Stimulated activated naive B cell treated with anti-CD40 and anti-IgM and Interleukin-4, amounts not matched to agents 10 μg/mL and 1 μg/mL and 100 μg/mL, for 72 hours (primary cell): ENCODE measurements at regions not wholly inside any gene's neighbourhood (a gene's known extent, or its start where the extent isn't known, plus 50 kb on each side); places are given as distances from the start of the nearest gene placed in this dataset.
"Not testable (repeated sequence)": the region's sequence is repeated elsewhere in the genome, so short reads cannot be mapped to it uniquely, and the experiment has no call there.

Experiments used
- ATAC-seq, 2 donors: fragments of 150-1000 bp; cut with Tn5 transposase; replicated peaks; 2 replicates each; pipeline ENCODE4 v1.10.0; 2021; ENCODE audit warnings: moderate library complexity in 1 of 2
- DNase-seq: peaks from one replicate; pipeline ENCODE4 v3.0.0; 2021
- H3K27ac Mint-ChIP-seq: one replicate; pipeline ENCODE4 v1.8.0; 2022; ENCODE audit warnings: mild to moderate bottlenecking, mixed read lengths
- H3K27me3 Mint-ChIP-seq, 2 donors: one replicate each; pipeline ENCODE4 v1.8.0; 2022; ENCODE audit warnings: mixed read lengths in 2 of 2
- H3K36me3 Mint-ChIP-seq, 2 donors: one replicate each; pipeline ENCODE4 v1.8.0; 2022; ENCODE audit warnings: mixed read lengths in 2 of 2, mild to moderate bottlenecking in 1 of 2
- H3K4me1 Mint-ChIP-seq, 2 donors: one replicate each; pipeline ENCODE4 v1.8.0; 2022; ENCODE audit warnings: mixed read lengths in 2 of 2, mild to moderate bottlenecking in 1 of 2
- H3K4me3 Mint-ChIP-seq, 2 donors: one replicate each; pipeline ENCODE4 v1.8.0; 2022; ENCODE audit warnings: mild to moderate bottlenecking in 2 of 2, mixed read lengths in 2 of 2, moderate library complexity in 1 of 2
- H3K9me3 Mint-ChIP-seq, 2 donors: one replicate each; pipeline ENCODE4 v1.8.0; 2022; ENCODE audit warnings: mixed read lengths in 2 of 2, mild to moderate bottlenecking in 1 of 2

DNA sequence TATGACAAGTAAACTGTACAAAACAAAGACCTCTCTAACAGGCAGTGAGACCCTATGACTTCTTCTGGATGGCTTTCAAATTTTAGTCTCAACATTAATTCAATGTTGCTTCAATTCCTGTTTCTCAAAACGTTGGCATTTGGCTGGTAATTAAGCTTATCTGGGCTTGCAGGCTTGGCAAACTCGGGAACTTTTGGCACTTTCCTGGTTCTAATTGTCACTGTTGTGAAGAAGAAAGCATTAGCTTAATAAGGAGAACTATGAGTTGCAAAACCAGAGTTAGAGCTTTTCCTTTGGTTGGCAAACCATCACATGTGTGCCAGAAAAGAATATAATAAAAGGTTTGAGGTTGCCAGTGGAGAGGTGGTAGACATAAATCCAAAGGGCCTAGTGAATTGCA, 698.3 kb downstream of the LRRIQ3 start:
- H3K4me3 Mint-ChIP-seq: no peak overlapping the region
- no peaks in the 10 kb centered on the region for H3K27me3 Mint-ChIP-seq

DNA sequence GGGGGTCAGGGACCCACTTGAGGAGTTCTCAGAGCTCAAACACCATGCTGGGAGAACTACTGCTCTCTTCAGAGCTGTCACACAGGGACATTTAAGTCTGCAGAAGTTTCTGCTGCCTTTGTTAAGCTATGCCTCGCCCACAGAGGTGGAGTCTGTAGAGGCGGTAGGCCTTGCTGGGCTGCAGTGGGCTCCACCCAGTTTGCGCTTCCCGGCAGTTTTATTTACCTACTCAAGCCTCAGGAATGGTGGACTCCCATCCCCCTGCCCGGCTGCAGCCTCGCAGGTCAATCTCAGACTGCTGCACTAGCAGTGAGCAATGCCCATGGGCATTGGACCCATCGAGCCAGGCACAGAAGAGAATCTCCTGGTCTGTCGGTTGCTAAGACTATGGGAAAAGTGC, 706.4 kb downstream of the LRRIQ3 start:
- no peak for ATAC-seq
- Mint-ChIP-seq H3K27ac (no peak overlapping the region), H3K4me1 (no peaks in the 10 kb centered on the region), H3K9me3 (peaks cover 0 to 7% of the 10 kb centered on the region in 2 donors), H3K4me3 (no peak overlapping the region), H3K36me3 (no peaks in the 10 kb centered on the region), H3K27me3 (no peaks in the 10 kb centered on the region)
- no peak for DNase-seq

More for the DNA sequence above, 698.3 kb downstream of the LRRIQ3 start:
- Mint-ChIP-seq H3K36me3 (no peaks in the 10 kb centered on the region), H3K4me1 (no peaks in the 10 kb centered on the region), H3K27ac (no peak overlapping the region), H3K9me3 (no peaks in the 10 kb centered on the region)
- ATAC-seq: no peak
- no peak for DNase-seq

- Mint-ChIP-seq H3K27me3 (no peaks in the 10 kb centered on the region), H3K4me1 (no peaks in the 10 kb centered on the region), H3K36me3 (no peaks in the 10 kb centered on the region), H3K9me3 (no peaks in the 10 kb centered on the region), H3K4me3 (no peak overlapping the region), H3K27ac (no peak overlapping the region)
- ATAC-seq: no peak
- no peak for DNase-seq
Observed at GRCh38 chr1:73475316-73475870, 722.6 kb downstream of the LRRIQ3 start.

- DNase-seq (no peak), ATAC-seq (no peak)
- Mint-ChIP-seq H3K9me3 (no peaks in the 10 kb centered on the region), H3K4me1 (no peaks in the 10 kb centered on the region), H3K27me3 (no peaks in the 10 kb centered on the region), H3K36me3 (no peaks in the 10 kb centered on the region), H3K27ac (no peak overlapping the region), H3K4me3 (no peak overlapping the region)
Observed at GRCh38 chr1:73472810-73473209, 725.2 kb downstream of the LRRIQ3 start.

GRCh38 chr1:73467731-73468130, 730.2 kb downstream of the LRRIQ3 start:
- Mint-ChIP-seq H3K4me3 (no peak overlapping the region), H3K36me3 (no peaks in the 10 kb centered on the region), H3K4me1 (no peaks in the 10 kb centered on the region), H3K9me3 (no peaks in the 10 kb centered on the region), H3K27me3 (no peaks in the 10 kb centered on the region), H3K27ac (no peak overlapping the region)
- ATAC-seq (no peak), DNase-seq (no peak)

- no peaks in the 10 kb centered on the region for H3K4me1 Mint-ChIP-seq
- DNase-seq (no peak), ATAC-seq (no peak)
- H3K9me3 Mint-ChIP-seq: no peaks in the 10 kb centered on the region
- H3K27me3 Mint-ChIP-seq: no peaks in the 10 kb centered on the region
- no peaks in the 10 kb centered on the region for H3K36me3 Mint-ChIP-seq
- no peak overlapping the region for H3K27ac Mint-ChIP-seq
- H3K4me3 Mint-ChIP-seq: no peak overlapping the region
Observed at GRCh38 chr1:73463873-73464272, 734.1 kb downstream of the LRRIQ3 start.

- no peaks in the 10 kb centered on the region for H3K9me3 Mint-ChIP-seq
- no peak overlapping the region for H3K4me3 Mint-ChIP-seq
- H3K36me3 Mint-ChIP-seq: no peaks in the 10 kb centered on the region
- H3K4me1 Mint-ChIP-seq: no peaks in the 10 kb centered on the region
- H3K27me3 Mint-ChIP-seq: no peaks in the 10 kb centered on the region
- no peak for DNase-seq
- no peak for ATAC-seq
- no peak overlapping the region for H3K27ac Mint-ChIP-seq
Observed at GRCh38 chr1:73452522-73452921, 745.5 kb downstream of the LRRIQ3 start.

- H3K4me1 Mint-ChIP-seq, H3K36me3 Mint-ChIP-seq, H3K4me3 Mint-ChIP-seq, H3K9me3 Mint-ChIP-seq, H3K27ac Mint-ChIP-seq, DNase-seq, ATAC-seq, H3K27me3 Mint-ChIP-seq: not testable (repeated sequence)
Observed at GRCh38 chr1:73450668-73451067, 747.3 kb downstream of the LRRIQ3 start.

- no peak for ATAC-seq
- Mint-ChIP-seq H3K9me3 (peaks cover 3 to 5% of the 10 kb centered on the region in 2 donors), H3K27me3 (no peaks in the 10 kb centered on the region), H3K4me3 (no peak overlapping the region), H3K36me3 (no peaks in the 10 kb centered on the region), H3K4me1 (no peaks in the 10 kb centered on the region), H3K27ac (no peak overlapping the region)
- no peak for DNase-seq
Observed at GRCh38 chr1:73411479-73411878, 786.5 kb downstream of the LRRIQ3 start.

- Mint-ChIP-seq H3K27me3 (no peaks in the 10 kb centered on the region), H3K36me3 (no peaks in the 10 kb centered on the region), H3K4me1 (no peaks in the 10 kb centered on the region), H3K9me3 (no peaks in the 10 kb centered on the region), H3K27ac (no peak overlapping the region), H3K4me3 (no peak overlapping the region)
- DNase-seq (no peak), ATAC-seq (peak in 1 of 2 donors; percentile 23)
Observed at GRCh38 chr1:73401666-73402065, 796.3 kb downstream of the LRRIQ3 start.

- H3K36me3 Mint-ChIP-seq: no peaks in the 10 kb centered on the region
- no peak overlapping the region for H3K4me3 Mint-ChIP-seq
- H3K27ac Mint-ChIP-seq: no peak overlapping the region
- no peaks in the 10 kb centered on the region for H3K4me1 Mint-ChIP-seq
- ATAC-seq: no peak
- no peak for DNase-seq
- H3K27me3 Mint-ChIP-seq: no peaks in the 10 kb centered on the region
- peaks cover 0 to 3% of the 10 kb centered on the region in 2 donors for H3K9me3 Mint-ChIP-seq
Observed at GRCh38 chr1:73382966-73383365, 815.0 kb downstream of the LRRIQ3 start.

GRCh38 chr1:73366734-73367413, 831.1 kb downstream of the LRRIQ3 start:
- H3K4me3 Mint-ChIP-seq: no peak overlapping the region
- no peaks in the 10 kb centered on the region for H3K27me3 Mint-ChIP-seq
- H3K9me3 Mint-ChIP-seq: peaks cover 0 to 4% of the 10 kb centered on the region in 2 donors
- no peak overlapping the region for H3K27ac Mint-ChIP-seq
- DNase-seq (no peak), ATAC-seq (no peak)
- H3K36me3 Mint-ChIP-seq: no peaks in the 10 kb centered on the region
- no peaks in the 10 kb centered on the region for H3K4me1 Mint-ChIP-seq

DNA sequence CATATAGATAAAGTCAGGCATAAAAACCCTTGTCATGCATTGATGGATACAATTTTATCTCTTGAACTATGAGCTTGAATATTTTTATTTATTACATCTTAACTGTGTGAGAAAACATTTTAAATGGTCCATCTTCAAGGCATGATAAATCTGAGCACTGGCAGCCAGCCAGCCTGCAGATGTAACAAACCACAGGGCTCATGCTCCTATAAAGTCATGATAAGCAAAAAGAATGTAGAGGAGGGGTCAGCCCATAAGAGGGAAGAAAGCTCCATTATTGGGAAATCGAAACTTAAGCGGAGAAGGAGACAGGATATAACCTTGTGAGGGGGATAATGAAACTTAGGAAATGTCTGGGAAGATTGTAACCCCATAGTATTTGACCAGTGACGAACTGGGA, 839.0 kb downstream of the LRRIQ3 start:
- Mint-ChIP-seq H3K27ac (no peak overlapping the region), H3K36me3 (no peaks in the 10 kb centered on the region), H3K9me3 (peaks cover 4 to 8% of the 10 kb centered on the region in 2 donors), H3K27me3 (no peaks in the 10 kb centered on the region), H3K4me1 (no peaks in the 10 kb centered on the region), H3K4me3 (no peak overlapping the region)
- DNase-seq (no peak), ATAC-seq (no peak)

DNA sequence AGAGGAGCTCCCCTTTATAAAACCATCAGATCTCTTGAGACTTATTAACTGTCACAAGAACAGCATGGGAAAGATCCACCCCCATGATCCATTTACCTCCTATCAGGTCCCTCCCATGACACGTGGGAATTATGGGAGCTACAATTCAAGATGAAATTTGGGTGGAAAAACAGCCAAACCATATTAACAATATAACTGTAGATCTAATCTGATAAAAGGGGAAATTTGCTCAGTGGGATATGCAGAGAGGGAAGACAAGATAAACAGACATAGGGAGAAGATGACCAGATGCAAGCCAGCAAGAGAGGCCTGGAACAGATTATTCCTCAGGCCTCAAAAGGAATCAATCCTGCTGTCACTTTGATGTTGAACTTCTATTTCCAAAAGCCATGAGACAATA, 841.5 kb downstream of the LRRIQ3 start:
- Mint-ChIP-seq H3K4me1 (no peaks in the 10 kb centered on the region), H3K4me3 (no peak overlapping the region), H3K36me3 (no peaks in the 10 kb centered on the region), H3K27ac (no peak overlapping the region), H3K9me3 (peaks cover 4 to 8% of the 10 kb centered on the region in 2 donors), H3K27me3 (no peaks in the 10 kb centered on the region)
- no peak for ATAC-seq
- no peak for DNase-seq

- no peak for DNase-seq
- H3K4me1 Mint-ChIP-seq: no peaks in the 10 kb centered on the region
- H3K27me3 Mint-ChIP-seq: no peaks in the 10 kb centered on the region
- no peak for ATAC-seq
- no peak overlapping the region for H3K4me3 Mint-ChIP-seq
- no peaks in the 10 kb centered on the region for H3K36me3 Mint-ChIP-seq
- peaks cover 0 to 9% of the 10 kb centered on the region in 2 donors for H3K9me3 Mint-ChIP-seq
- H3K27ac Mint-ChIP-seq: no peak overlapping the region
Observed at GRCh38 chr1:73343947-73344346, 854.0 kb downstream of the LRRIQ3 start.
